TTC549 (cell line): ENCODE measurements at regions not wholly inside any gene's neighbourhood (a gene's known extent, or its start where the extent isn't known, plus 50 kb on each side); places are given as distances from the start of the nearest gene placed in this dataset.

Experiments used
- FAIRE-seq: peaks from 2 replicates; lab custom pipeline; 2012; peaks lifted over from hg19 to GRCh38; lab: Jason Lieb, UNC

DNA sequence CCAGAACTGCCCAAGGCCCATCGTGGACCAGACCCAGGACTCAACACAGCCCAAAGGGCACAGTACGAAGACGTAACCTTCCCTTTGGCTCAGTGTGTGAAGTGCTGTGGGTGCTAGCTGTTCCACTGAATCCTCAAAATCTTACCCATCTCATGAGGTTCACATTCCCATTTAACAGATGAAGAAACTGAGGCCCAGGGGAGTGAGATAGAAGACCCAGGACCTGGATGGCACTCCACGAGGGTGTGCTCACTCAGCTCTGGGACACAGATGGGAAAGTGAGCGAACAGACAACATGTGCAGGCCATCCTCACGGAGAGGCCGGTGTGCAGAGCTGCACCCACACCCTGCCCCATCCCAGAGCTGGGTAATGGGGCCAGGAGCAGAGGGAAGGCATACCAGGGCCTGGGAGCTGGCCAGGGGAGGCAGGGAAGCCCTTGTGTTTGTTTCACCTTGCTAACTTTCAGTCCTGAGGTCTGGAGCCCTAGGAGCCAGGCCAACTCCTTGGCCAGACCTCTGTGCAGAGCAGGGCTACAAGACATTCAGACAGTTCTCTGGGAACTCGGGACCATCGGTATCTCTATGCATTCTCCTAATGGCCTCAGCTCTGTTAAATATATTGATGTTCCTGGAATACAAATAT lies 100.3 kb upstream of the ZMIZ1 start:
- no peak for FAIRE-seq

DNA sequence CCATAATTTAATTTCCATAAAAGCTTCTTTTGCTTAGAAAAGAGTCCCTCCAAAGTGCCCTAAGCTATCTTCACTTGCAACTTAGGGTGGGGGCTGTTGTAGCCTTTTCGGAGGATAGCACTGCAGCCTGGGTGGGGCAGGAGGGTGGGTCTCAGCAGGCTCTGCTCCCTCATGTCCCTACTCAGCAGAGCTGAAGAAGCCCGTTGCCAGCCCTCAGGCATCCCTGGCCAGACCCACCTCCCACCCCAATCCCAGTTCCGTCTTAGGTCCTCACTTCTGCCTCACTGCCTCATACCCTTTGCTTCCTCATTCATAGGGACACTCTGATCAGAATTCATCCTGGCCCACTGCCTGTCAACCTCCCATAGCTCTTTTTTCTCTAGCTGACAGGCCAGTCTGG lies 99.8 kb upstream of the ZMIZ1 start:
- FAIRE-seq, result no peak

DNA sequence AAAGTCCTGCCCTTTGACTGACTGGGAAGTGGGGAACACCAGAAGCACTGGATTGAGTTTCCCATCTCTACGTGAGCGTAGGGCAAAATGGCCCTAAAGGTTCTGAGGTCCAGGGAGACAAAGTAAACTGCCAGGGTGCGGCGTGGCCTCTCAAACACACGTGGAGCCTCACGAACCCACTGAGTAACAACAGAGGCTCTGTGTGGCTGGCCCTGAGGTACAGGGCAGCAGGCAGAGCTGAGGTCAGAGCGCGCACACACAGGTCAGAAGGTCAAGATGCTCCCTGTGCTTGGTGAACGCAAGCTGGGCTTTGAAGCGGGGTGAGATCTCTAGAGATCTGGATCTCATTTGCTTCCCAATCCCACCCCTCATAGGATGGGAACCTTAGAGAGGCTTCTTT lies 99.0 kb upstream of the ZMIZ1 start:
- FAIRE-seq, result no peak

- FAIRE-seq, result no peak
These were observed 98.5 kb upstream of the ZMIZ1 start for GRCh38 chr10:78970261-78970660.

GRCh38 chr10:78971094-78971682 lies 97.6 kb upstream of the ZMIZ1 start:
- no peak for FAIRE-seq

DNA sequence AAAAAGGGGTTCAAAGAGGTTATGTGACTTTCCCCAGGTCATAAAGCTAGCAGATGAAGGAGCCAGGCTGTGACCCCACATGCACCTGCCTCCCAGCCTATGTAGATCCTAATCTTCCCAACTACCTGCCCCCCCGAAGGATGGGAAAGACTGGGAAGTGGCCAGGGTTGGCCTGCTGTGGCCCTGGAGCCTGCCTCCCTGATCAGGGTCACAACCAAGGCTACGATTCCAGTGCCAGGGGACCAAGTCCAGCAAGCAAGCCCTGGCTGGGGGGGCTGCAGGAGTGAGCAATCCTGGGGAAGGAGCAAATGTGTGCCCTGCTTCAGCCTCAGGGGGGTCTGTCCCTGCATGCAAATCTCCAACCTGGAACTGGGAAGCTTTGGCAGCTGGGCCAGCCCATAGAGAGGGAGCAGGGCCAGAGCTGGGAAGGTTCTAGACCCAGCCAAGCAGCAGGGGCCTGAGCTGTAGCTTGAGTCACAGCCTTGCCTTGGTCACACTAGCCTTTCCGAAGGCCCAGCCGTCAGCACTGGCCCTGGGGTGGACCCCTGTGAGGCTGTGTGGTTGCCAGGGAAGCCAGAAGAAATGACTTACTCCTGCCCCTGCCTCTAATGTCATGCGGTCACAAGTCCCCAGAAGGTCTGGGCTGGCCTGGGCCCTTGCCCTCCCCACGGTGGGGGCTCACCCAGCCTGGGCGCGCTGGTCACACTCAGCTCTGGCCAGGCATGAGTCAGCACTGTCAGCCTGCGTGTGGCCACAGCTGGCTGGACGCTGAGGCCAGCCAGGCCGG lies 96.4 kb upstream of the ZMIZ1 start:
- FAIRE-seq, result no peak

DNA sequence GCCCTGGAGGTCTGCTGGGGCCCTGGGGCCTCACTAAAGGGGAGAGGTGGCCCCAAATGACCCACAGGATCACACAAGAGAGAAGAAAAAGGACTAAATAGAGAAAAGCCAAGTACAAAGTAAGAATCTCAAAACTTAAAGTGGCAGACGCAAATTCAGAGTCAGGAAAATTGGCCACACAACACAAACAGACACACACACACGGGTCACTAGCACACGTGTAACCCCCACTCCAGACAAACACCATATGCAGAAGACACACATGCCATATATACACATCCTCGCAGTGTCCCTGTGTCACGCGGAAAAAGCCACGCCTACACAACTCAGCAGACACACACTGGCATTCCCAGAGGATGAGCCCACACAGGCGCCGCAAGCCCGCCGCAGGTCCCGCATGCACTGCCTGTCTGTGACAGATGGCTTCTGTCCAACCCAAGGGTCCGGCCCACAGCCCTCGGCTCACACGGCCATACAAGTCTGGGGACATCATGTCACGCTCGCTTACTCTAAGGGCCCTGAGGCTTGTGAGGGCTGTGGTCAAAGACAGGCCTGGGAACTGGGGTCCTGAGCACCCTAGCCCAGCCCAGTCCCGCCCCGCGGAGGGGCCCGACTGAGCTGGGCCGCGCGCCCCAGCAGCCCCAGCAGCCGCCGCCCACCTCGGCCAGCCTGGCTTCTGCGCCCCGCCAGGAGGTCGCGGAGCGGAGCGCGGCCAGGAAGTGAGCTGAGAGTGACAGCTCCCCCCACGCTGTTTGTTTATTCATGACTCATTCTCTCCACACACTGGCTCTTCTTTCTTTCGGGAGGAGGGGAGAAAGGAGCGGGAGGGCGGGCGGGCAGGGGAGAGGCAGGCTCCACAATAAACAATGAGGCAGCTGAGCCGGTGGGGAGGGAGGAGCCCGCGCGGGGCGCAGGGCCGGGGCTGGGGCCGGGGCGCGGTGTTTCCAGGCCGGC lies 95.5 kb upstream of the ZMIZ1 start:
- FAIRE-seq, result no peak

DNA sequence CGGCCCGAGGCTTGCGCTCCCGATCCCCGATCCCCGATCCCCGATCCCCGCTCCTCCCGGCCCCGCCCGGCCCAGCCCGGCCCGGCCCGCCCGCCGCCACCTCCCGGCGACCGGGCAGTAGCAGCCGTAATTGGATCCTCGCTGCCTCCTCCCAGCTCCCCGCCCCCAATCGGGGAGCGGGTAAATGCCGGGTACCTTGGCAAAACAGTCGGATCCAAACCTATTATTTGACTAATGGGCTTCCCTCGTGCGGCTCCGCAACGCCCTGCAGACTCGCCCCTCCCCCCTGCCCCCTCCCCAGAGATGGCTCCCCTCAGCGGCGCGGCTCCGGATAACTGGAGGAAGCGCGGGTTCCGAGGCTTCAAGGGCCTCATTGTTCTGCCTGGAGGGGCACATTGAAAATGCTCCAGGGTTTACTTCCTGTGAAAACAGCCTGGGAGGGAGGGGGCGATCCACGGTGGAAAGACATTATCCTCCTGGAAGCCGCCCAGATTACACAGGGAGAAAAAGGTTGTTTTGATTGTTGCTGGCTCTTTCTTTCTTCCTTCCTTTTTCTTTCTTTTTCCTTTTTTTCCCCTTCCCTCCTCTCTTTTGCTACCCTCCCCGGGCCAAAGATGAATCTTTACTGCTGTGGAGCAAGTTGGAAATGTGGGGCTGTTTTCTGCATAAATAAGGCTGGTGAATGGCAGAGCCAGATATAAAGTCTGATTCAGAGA lies 94.7 kb upstream of the ZMIZ1 start:
- FAIRE-seq, result no peak

GRCh38 chr10:78974617-78975317 lies 94.0 kb upstream of the ZMIZ1 start:
- FAIRE-seq, result no peak

- FAIRE-seq, result no peak
These were observed 92.8 kb upstream of the ZMIZ1 start for GRCh38 chr10:78975926-78976325.

DNA sequence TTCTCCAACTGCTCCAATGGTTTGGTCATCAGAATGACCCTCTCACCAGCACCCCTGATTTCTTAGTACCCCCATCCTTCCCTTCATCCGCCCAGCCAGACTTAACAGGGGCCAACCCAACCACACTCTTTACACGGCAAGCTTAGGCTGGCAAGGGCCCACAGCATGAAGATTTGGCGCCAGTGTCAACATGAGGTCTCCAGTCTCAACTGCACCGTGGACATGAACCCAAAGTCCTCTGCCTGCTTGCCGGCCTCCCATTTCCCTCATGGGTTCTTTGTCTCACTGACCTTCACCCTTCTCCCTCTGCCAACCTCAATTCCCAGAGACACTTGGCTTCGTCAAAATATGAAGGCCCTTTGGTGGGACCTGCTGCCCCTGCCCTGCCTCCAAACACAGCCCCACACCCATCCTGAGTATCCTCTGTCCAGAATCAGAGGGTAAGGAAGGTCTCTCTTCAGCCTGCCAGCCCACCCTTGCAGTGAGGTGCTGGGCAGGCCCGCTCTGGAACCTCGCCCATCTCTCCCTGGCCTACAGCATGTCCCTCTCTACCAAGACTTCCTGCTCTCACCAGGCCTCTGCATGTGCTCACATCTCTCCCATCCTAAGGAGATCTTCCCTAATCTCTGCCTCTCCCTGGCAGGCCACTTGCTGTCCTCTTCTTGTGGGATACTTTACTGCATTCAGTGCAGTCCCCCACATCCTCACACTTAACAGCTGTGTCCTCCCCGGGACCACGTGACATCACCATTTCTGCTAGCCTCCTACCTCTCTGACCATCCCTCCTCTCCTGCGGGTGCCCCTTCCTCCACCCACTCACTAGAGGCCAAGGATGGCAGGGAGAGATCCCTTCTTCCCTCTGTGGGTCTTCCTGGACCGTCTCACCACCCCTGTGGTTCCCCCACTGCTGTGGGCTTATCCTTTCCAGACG lies 91.7 kb upstream of the ZMIZ1 start:
- no peak for FAIRE-seq

- no peak for FAIRE-seq
These were observed 88.8 kb upstream of the ZMIZ1 start for GRCh38 chr10:78979938-78980337.

GRCh38 chr10:78980354-78980753 lies 88.4 kb upstream of the ZMIZ1 start:
- FAIRE-seq, result no peak

DNA sequence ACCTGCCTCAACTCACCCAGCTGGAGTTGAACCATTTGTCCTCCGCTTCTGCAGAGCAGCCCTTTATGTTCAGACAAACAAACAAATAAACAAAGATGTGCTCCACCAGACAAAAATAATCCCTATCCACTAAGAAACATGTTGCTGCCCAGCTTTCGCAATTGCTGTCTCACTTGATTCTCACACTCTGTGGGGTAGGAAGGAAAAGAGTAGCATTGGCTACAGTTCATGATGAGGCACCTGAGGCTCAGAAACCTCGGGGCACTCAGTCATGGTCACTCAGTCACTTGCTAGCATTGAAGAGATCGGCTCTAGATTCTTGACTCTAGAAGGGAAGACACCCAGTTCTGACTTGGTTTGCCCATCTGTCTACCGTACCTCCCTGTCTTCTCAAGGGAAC lies 88.0 kb upstream of the ZMIZ1 start:
- FAIRE-seq, result no peak

DNA sequence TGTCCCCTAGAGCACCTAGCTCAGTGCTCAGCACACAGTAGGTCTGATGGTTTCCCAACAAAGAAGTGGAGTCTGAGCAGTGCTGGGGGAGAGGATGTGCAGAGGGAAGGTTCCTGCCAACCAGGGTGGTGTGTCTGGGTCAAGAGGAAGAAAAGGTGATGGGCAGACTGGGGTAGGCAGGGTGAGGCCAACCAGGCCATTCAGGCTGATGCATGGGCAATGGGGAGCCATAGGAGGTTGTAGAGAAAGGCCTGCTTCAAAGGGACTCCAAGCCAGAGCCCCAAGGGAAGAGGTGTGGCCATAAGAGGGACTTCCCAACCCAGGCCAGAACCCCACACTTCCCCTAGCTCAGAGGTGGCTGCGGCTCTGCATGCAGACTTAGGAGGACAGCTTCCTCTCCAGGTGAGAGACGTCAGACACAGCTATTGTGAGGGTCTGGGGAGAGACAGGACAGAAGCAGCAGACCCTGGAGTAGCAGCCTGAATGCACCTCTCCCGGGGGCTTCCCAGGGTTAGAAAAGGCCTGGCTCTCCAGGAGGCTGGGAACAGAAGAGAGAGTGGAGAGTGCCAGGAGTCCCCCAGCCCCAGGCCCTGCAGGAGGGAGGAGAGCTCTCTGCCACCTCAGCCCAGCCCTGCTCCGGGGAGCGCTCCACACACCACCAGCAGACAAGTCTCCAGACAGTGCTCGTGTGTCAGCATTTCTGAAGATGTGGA lies 87.4 kb upstream of the ZMIZ1 start:
- FAIRE-seq, result no peak

DNA sequence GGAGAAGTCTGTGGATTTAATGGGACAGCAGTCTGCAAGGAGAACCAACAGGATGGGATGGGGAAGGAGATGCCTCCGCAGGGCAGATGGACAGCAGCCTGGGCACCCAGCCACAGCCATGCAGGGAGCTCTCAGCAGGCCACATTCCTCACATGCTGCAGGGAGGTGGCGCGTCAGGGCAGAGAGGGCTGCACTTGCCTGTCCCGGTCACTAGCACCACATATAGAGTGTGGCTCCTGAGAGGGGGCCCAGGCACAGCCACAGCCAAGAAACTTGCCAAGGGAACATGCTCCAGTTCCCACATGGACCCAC lies 86.8 kb upstream of the ZMIZ1 start:
- FAIRE-seq, result no peak

DNA sequence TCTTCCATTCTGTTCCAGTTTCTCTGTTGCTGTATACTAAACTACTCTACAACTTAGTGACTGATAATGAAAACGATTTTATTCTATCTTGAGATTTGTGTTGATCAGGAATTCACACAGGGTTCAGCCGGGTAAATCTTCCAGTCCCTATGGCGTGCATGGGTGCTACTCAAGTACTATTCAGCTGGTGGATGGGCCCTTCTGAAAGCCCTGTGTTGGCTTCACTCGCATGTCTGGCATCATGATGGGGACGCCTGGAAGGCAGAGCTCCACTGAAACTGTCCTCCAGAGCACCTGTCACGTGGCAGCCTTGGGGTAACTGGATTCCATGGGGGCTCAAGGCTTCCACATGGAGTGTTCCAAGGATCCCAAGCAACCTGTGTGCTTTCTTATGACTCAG lies 86.0 kb upstream of the ZMIZ1 start:
- FAIRE-seq, result no peak

- no peak for FAIRE-seq
These were observed 85.2 kb upstream of the ZMIZ1 start for GRCh38 chr10:78983608-78984007.

GRCh38 chr10:78985973-78986818 lies 82.6 kb upstream of the ZMIZ1 start:
- FAIRE-seq, result no peak
